ENCODE measurements at regions not wholly inside any gene's neighbourhood (a gene's known extent, or its start where the extent isn't known, plus 50 kb on each side); places are given as distances from the start of the nearest gene placed in this dataset.
"Not testable (repeated sequence)": the region's sequence is repeated elsewhere in the genome, so short reads cannot be mapped to it uniquely, and the experiment has no call there.

- Histone ChIP-seq H3K27me3 (no peaks in the 10 kb centered on the region), H3K27ac (no peak overlapping the region), H3K36me3 (no peaks in the 10 kb centered on the region), H3K4me1 (no peaks in the 10 kb centered on the region), H3K9me3 (replicated peaks) (no peaks in the 10 kb centered on the region), H3K4me3 (no peak overlapping the region)
- DNase-seq: no peak
Observed at GRCh38 chr12:71281425-71281824, 123.6 kb upstream of the TSPAN8 start.

- no peaks in the 10 kb centered on the region for H3K36me3 ChIP-seq
- H3K4me1 ChIP-seq: no peaks in the 10 kb centered on the region
- H3K27ac ChIP-seq: no peak overlapping the region
- H3K4me3 ChIP-seq: no peak overlapping the region
- no peaks in the 10 kb centered on the region for H3K27me3 ChIP-seq
- H3K9me3 ChIP-seq (replicated peaks): no peaks in the 10 kb centered on the region
- no peak for DNase-seq
Observed at GRCh38 chr12:71277866-71278265, 120.1 kb upstream of the TSPAN8 start.

DNA sequence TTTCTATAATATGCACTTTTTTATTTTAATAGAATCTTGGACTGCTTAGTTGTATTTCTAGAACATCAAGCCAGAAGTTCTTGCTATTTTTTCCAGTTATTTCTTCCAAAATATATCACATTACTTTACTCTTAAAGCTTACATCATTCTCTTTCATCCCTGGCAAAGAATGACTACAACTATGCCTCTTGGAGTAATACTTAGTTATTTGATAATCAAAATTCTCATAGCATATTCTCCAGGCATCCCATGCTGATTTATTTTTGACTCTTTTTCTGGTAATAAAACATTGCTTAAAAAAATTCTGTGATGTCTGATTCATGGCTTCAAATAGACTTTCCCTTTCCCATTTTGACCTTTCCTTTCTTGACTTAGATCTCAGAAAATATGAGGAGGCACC lies 118.7 kb upstream of the TSPAN8 start:
- no peak for DNase-seq
- Histone ChIP-seq H3K27ac (no peak overlapping the region), H3K4me3 (no peak overlapping the region), H3K36me3 (no peaks in the 10 kb centered on the region), H3K27me3 (no peaks in the 10 kb centered on the region), H3K4me1 (no peaks in the 10 kb centered on the region), H3K9me3 (replicated peaks) (no peaks in the 10 kb centered on the region)

DNA sequence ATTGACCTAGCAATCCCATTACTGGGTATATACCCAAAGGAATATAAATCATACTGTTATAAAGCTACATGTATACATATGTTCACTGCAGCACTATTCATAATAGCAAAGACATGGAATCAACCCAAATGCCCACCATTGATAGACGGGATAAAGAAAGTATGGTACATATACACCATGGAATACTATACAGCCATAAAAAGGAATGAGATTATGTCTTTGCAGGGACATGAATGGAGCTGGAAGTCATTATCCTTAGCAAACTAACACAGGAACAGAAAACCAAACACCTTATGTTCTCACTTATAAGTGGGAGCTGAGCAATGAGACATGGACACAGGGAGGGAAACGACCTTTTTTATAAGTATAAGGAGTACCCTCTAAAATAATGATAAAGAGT lies 113.0 kb upstream of the TSPAN8 start:
- H3K36me3 ChIP-seq; H3K27me3 ChIP-seq; DNase-seq; H3K4me3 ChIP-seq; H3K27ac ChIP-seq; H3K4me1 ChIP-seq; H3K9me3 ChIP-seq (replicated peaks): not testable (repeated sequence)

- Histone ChIP-seq H3K4me3 (no peak overlapping the region), H3K4me1 (no peaks in the 10 kb centered on the region), H3K36me3 (no peaks in the 10 kb centered on the region), H3K27me3 (no peaks in the 10 kb centered on the region), H3K27ac (no peak overlapping the region), H3K9me3 (replicated peaks) (no peaks in the 10 kb centered on the region)
- no peak for DNase-seq
Observed at GRCh38 chr12:71270057-71270456, 112.3 kb upstream of the TSPAN8 start.

DNA sequence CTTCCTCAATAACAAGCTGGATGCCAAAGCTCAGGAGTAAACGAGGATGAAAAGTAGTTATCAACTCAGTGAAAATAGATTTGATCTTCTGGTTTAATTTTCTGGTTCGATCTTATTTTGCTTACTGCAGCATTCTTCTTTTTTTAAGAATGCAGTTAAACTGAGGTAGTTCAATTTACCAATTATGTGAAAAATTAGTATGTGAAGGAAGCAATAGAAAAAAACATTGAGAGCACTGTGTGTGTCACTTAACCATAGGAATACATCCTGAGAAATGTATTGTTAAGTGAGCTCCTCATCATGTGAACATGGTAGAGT lies 111.4 kb upstream of the TSPAN8 start:
- Histone ChIP-seq H3K4me1 (no peaks in the 10 kb centered on the region), H3K36me3 (no peaks in the 10 kb centered on the region), H3K27me3 (no peaks in the 10 kb centered on the region), H3K9me3 (replicated peaks) (no peaks in the 10 kb centered on the region), H3K4me3 (no peak overlapping the region), H3K27ac (no peak overlapping the region)
- DNase-seq: no peak

- no peaks in the 10 kb centered on the region for H3K36me3 ChIP-seq
- H3K9me3 ChIP-seq (replicated peaks): no peaks in the 10 kb centered on the region
- no peaks in the 10 kb centered on the region for H3K4me1 ChIP-seq
- no peak overlapping the region for H3K27ac ChIP-seq
- no peak overlapping the region for H3K4me3 ChIP-seq
- no peak for DNase-seq
- no peaks in the 10 kb centered on the region for H3K27me3 ChIP-seq
Observed at GRCh38 chr12:71268598-71269280, 110.9 kb upstream of the TSPAN8 start.

DNA sequence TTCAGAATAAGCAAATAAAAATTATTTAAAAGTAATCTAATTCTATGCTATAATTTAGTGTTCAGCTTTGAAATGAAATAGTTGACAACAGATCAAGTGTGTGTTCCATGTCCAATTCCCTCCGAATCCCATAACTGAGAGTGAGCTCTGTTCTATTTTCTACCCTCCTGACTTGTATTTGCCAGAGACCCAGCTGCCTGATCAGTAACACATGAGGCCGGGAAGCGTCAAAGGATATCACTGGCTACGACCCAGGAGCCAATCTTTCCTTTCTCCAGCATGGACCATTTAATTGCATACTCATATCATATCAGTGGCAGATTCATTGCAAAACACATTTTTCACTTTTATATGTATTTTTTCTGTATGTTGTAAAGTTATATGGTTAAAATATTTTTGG lies 108.8 kb upstream of the TSPAN8 start:
- Histone ChIP-seq H3K36me3 (no peaks in the 10 kb centered on the region), H3K4me3 (no peak overlapping the region), H3K27ac (no peak overlapping the region), H3K9me3 (replicated peaks) (no peaks in the 10 kb centered on the region), H3K4me1 (no peaks in the 10 kb centered on the region), H3K27me3 (no peaks in the 10 kb centered on the region)
- no peak for DNase-seq

GRCh38 chr12:71265731-71266130 lies 107.9 kb upstream of the TSPAN8 start:
- not testable (repeated sequence) for H3K4me3 ChIP-seq; H3K9me3 ChIP-seq (replicated peaks); H3K4me1 ChIP-seq; H3K27ac ChIP-seq; H3K36me3 ChIP-seq; H3K27me3 ChIP-seq; DNase-seq

- Histone ChIP-seq H3K4me1 (no peaks in the 10 kb centered on the region), H3K27ac (no peak overlapping the region), H3K27me3 (no peaks in the 10 kb centered on the region), H3K36me3 (no peaks in the 10 kb centered on the region), H3K4me3 (no peak overlapping the region), H3K9me3 (replicated peaks) (no peaks in the 10 kb centered on the region)
- no peak for DNase-seq
Observed at GRCh38 chr12:71262466-71262865, 104.7 kb upstream of the TSPAN8 start.

DNA sequence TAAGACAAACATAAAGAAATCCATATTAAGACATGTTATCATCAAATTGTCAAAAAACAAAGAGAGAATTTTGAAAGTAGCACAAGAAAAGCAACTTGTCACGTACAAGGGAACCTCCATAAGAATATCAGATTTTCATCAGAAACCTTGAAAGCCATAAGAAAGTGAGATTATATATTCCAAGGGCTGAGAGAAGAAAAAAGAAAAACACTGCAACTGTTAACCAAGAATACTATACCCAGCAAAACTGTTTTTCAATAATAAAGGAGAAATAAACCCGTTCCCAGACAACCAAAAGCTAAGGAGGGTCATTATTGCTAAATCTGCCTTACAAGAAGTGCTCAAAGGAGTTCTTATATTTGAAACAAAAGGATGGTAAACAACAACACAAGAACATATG lies 94.7 kb upstream of the TSPAN8 start:
- H3K27me3 ChIP-seq: no peaks in the 10 kb centered on the region
- H3K36me3 ChIP-seq: no peaks in the 10 kb centered on the region
- DNase-seq: no peak
- H3K9me3 ChIP-seq (replicated peaks): peaks cover 4% of the 10 kb centered on the region; the same call in 1 of the 2 replicates
- no peak overlapping the region for H3K4me3 ChIP-seq
- H3K4me1 ChIP-seq: no peaks in the 10 kb centered on the region
- H3K27ac ChIP-seq: no peak overlapping the region

GRCh38 chr12:71250166-71250565 lies 92.4 kb upstream of the TSPAN8 start:
- DNase-seq: no peak
- Histone ChIP-seq H3K36me3 (no peaks in the 10 kb centered on the region), H3K4me3 (no peak overlapping the region), H3K27me3 (no peaks in the 10 kb centered on the region), H3K27ac (no peak overlapping the region), H3K4me1 (no peaks in the 10 kb centered on the region), H3K9me3 (replicated peaks) (peaks cover 4% of the 10 kb centered on the region; the same call in 1 of the 2 replicates)

DNA sequence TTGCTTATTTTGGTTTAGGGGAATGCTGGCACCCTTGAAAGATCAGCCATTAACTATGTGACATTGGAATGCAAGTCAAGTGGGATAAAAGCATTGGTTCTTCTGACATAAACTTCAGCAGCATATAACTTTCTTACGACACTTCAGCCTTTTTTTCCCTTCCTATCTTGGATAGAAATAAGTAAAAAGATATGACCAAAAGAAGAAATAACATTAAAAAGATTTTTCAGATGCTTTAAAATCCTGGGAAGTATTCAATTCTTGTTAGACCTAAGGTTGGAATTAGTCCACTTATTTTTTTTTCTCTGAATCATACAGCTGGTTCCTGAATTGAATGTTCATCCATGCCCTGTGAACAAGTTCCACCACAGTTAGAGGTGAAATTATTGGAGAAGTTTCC lies 85.6 kb upstream of the TSPAN8 start:
- Histone ChIP-seq H3K4me1 (no peaks in the 10 kb centered on the region), H3K27ac (no peak overlapping the region), H3K36me3 (no peaks in the 10 kb centered on the region), H3K9me3 (replicated peaks) (no peaks in the 10 kb centered on the region), H3K27me3 (no peaks in the 10 kb centered on the region), H3K4me3 (no peak overlapping the region)
- no peak for DNase-seq

GRCh38 chr12:71242511-71242910 lies 84.7 kb upstream of the TSPAN8 start:
- no peaks in the 10 kb centered on the region for H3K9me3 ChIP-seq (replicated peaks)
- no peaks in the 10 kb centered on the region for H3K36me3 ChIP-seq
- no peak for DNase-seq
- H3K27ac ChIP-seq: no peak overlapping the region
- H3K4me1 ChIP-seq: no peaks in the 10 kb centered on the region
- H3K4me3 ChIP-seq: no peak overlapping the region
- no peaks in the 10 kb centered on the region for H3K27me3 ChIP-seq

DNA sequence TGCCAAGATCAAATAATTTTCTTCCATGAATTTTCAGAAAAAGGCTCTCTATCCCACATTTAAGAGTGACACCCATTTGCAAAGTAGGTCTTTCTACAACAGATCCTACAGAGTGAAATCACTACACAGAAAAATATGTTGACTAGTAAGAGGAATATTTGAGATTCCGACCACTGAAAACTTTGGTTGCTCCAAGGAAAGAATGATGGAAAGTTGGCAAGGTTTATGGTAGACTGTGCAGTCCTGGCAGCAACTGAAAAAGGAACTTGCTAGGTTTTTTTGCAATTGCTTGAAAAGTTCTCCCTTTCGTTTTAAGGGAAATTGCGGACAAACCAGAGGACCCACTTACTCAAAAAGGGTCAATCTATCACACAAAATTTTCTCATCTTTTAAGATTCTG lies 83.1 kb upstream of the TSPAN8 start:
- DNase-seq: no peak
- Histone ChIP-seq H3K27me3 (no peaks in the 10 kb centered on the region), H3K4me1 (no peaks in the 10 kb centered on the region), H3K9me3 (replicated peaks) (no peaks in the 10 kb centered on the region), H3K36me3 (no peaks in the 10 kb centered on the region), H3K27ac (no peak overlapping the region), H3K4me3 (no peak overlapping the region)

DNA sequence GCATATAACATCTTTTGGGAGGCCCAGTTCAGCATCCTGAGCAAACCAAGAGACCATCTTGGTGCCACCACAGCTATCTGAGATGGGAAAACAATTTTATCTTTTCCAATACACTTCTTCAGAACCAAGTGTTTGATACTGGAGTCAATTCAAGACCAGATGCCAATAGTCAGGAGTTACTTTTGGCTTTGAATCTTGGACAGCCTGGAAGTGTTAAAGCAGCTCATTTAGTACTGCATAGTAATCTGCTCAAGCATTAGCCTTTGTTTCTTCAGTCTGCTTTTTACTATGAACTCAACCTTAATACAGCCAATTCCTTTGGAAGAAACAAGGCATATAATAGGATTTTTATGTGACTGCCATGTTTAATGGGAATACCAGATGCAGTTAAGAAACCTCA lies 81.9 kb upstream of the TSPAN8 start:
- H3K27me3 ChIP-seq: no peaks in the 10 kb centered on the region
- H3K36me3 ChIP-seq: no peaks in the 10 kb centered on the region
- no peaks in the 10 kb centered on the region for H3K4me1 ChIP-seq
- H3K9me3 ChIP-seq (replicated peaks): no peaks in the 10 kb centered on the region
- no peak overlapping the region for H3K4me3 ChIP-seq
- no peak for DNase-seq
- no peak overlapping the region for H3K27ac ChIP-seq

Measured in SJCRH30 (cell line).